Cardiac fibroblast (primary cell): ENCODE measurements at regions not wholly inside any gene's neighbourhood (a gene's known extent, or its start where the extent isn't known, plus 50 kb on each side); places are given as distances from the start of the nearest gene placed in this dataset.

Source experiments
- DNase-seq, 2 donors: peaks; one replicate each; pipeline versions ENCODE4 v3.0.0 to v3.0.0-alpha.2; 2010; ENCODE audit warnings: low read depth in 2 of 2
- H3K4me3 ChIP-seq, 2 donors: replicated peaks in 1 of 2; 1 replicate in 1 of 2; 2 replicates in 1 of 2; pipeline ENCODE4 v1.5.1; 2011; ENCODE audit warnings: low read depth in 2 of 2, low read length in 2 of 2, mild to moderate bottlenecking in 2 of 2, moderate library complexity in 1 of 2
- CTCF ChIP-seq: IDR thresholded peaks from one replicate; pipeline ENCODE4 v1.5.1; 2011; ENCODE audit warnings: low read depth, mild to moderate bottlenecking, low read length, inconsistent platforms

- no peak for TF ChIP-seq CTCF
- H3K4me3 ChIP-seq = no peak overlapping the region
- no peak for DNase-seq
Observed at GRCh38 chr14:104326848-104327247, 188.5 kb downstream of the KIF26A start.

GRCh38 chr14:104328607-104329006 is 190.2 kb downstream of the KIF26A start:
- H3K4me3 ChIP-seq = no peak overlapping the region
- no peak for DNase-seq
- no peak for TF ChIP-seq CTCF

- DNase-seq = no peak
- no peak overlapping the region for H3K4me3 ChIP-seq
- TF ChIP-seq CTCF = no peak
Observed at GRCh38 chr14:104329793-104330192, 191.4 kb downstream of the KIF26A start.

- TF ChIP-seq CTCF = no peak
- no peak for DNase-seq
- no peak overlapping the region for H3K4me3 ChIP-seq
Observed at GRCh38 chr14:104331871-104332605, 193.7 kb downstream of the KIF26A start.

- DNase-seq = no peak
- no peak for TF ChIP-seq CTCF
- H3K4me3 ChIP-seq = no peak overlapping the region
Observed at GRCh38 chr14:104332634-104333270, 194.4 kb downstream of the KIF26A start.

GRCh38 chr14:104333646-104334423 is 195.4 kb downstream of the KIF26A start:
- no peak for DNase-seq
- H3K4me3 ChIP-seq = no peak overlapping the region
- no peak for TF ChIP-seq CTCF
